Progenitor cell of endocrine pancreas (in vitro differentiated cells): ENCODE measurements at regions not wholly inside any gene's neighbourhood (a gene's known extent, or its start where the extent isn't known, plus 50 kb on each side); places are given as distances from the start of the nearest gene placed in this dataset.
"Not testable (repeated sequence)": the region's sequence is repeated elsewhere in the genome, so short reads cannot be mapped to it uniquely, and the experiment has no call there.

Experiments used
- DNase-seq: peaks from one replicate; pipeline ENCODE4 v3.0.0; 2021; ENCODE audit warnings: low spot score; ENCODE audit not compliant: unreplicated experiment
- H3K27ac Mint-ChIP-seq: 2 replicates; pipeline ENCODE4 v1.8.0; 2021; ENCODE audit warnings: mild to moderate bottlenecking, moderate library complexity, mixed read lengths
- H3K27me3 Mint-ChIP-seq: 2 replicates; pipeline ENCODE4 v1.8.0; 2021; ENCODE audit warnings: mixed read lengths
- H3K36me3 Mint-ChIP-seq: 2 replicates; pipeline ENCODE4 v1.8.0; 2022; ENCODE audit warnings: mixed read lengths; ENCODE audit not compliant: insufficient read depth
- H3K4me1 Mint-ChIP-seq: 2 replicates; pipeline ENCODE4 v1.8.0; 2021; ENCODE audit warnings: low read depth, mixed read lengths
- H3K4me3 Mint-ChIP-seq: 2 replicates; pipeline ENCODE4 v1.8.0; 2021; ENCODE audit warnings: low read depth, mild to moderate bottlenecking, moderate library complexity, mixed read lengths
- H3K9me3 Mint-ChIP-seq: 2 replicates; pipeline ENCODE4 v1.8.0; 2021; ENCODE audit warnings: low read depth, mixed read lengths
- CTCF ChIP-seq: fragments of 200-600 bp; sonication (generic); IDR thresholded peaks from one replicate; pipeline ENCODE4 v1.5.0; 2021; ENCODE audit warnings: antibody characterized with exemption, mild to moderate bottlenecking; ENCODE audit not compliant: unreplicated experiment

DNA sequence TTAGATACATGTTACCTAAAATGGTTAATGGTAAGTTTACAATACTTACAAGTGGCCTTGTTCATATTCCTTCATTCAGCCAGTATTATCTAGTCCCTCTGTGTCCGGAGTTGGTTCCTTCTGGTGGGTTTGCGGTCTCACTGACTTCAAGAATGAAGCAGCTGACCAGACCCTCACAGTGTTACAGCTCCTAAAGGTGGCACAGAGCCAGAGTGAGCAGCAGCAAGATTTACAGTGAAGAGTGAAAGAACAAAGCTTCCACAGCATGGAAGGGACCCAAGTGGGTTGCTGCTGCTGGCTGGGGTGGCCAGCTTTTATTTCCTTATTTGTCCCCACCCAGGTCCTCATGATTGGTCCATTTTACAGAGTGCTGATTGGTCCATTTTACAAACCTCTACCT lies 916.8 kb downstream of the MCTP2 start:
- Mint-ChIP-seq H3K9me3 (peaks cover 10% of the 10 kb centered on the region), H3K4me3 (no peak overlapping the region), H3K27ac (no peak overlapping the region), H3K36me3 (peaks cover 3% of the 10 kb centered on the region), H3K27me3 (no peaks in the 10 kb centered on the region), H3K4me1 (peaks cover 8% of the 10 kb centered on the region)
- no peak for TF ChIP-seq CTCF
- DNase-seq: no peak

- Mint-ChIP-seq H3K9me3 (peaks cover 19% of the 10 kb centered on the region), H3K27me3 (no peaks in the 10 kb centered on the region), H3K27ac (peak overlapping the region; percentile 47), H3K4me3 (no peak overlapping the region), H3K36me3 (peaks cover 6% of the 10 kb centered on the region), H3K4me1 (peaks cover 8% of the 10 kb centered on the region)
- no peak for TF ChIP-seq CTCF
- DNase-seq: no peak
Observed at GRCh38 chr15:95149036-95149435, 917.7 kb downstream of the MCTP2 start.

GRCh38 chr15:95149771-95150170 lies 918.4 kb downstream of the MCTP2 start:
- Mint-ChIP-seq H3K4me1 (peaks cover 8% of the 10 kb centered on the region), H3K27me3 (no peaks in the 10 kb centered on the region), H3K27ac (no peak overlapping the region), H3K9me3 (peaks cover 19% of the 10 kb centered on the region), H3K4me3 (no peak overlapping the region), H3K36me3 (peaks cover 6% of the 10 kb centered on the region)
- no peak for DNase-seq
- no peak for TF ChIP-seq CTCF

DNA sequence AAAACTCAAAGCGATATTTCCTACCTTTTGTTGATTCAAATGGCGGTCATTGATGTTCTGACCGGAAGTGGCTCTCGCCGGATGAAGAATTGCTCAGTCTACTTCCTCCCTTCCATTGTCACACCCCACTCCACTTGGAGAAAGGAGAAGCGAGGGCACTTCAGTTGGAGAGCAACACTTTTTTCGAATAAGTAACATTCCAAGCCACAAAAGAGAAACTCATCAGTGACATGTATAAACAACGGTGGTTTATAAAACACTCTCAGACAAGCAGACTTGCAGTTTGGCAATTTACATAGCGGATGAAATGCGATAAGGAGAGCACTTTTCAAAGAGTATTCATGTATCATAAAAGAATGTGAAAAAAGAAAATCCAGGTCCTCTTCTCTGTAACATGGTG lies 919.1 kb downstream of the MCTP2 start:
- no peak for DNase-seq
- Mint-ChIP-seq H3K4me3 (no peak overlapping the region), H3K4me1 (peaks cover 8% of the 10 kb centered on the region), H3K9me3 (peaks cover 22% of the 10 kb centered on the region), H3K27ac (no peak overlapping the region), H3K36me3 (peaks cover 8% of the 10 kb centered on the region), H3K27me3 (no peaks in the 10 kb centered on the region)
- TF ChIP-seq CTCF: no peak

- H3K27me3 Mint-ChIP-seq: no peaks in the 10 kb centered on the region
- H3K36me3 Mint-ChIP-seq: peaks cover 8% of the 10 kb centered on the region
Observed at GRCh38 chr15:95152741-95153140, 921.4 kb downstream of the MCTP2 start.

DNA sequence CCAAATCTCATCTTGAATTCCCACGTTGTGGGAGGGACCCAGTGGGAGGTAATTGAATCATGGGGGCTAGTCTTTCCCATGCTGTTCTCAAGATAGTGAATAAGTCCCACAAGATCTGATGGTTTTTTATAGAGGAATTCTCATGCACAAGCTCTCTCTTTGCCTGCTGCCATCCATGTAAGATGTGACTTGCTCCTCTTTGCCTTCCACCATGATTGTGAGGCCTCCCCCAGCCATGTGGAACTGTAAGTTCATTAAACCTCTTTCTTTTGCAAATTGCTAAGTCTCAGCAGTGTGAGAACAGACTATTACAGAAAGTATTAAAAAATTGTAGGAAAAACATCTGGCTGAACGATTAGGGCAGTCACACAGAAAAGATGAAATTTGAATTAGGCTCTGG lies 921.8 kb downstream of the MCTP2 start:
- H3K4me3 Mint-ChIP-seq, DNase-seq, H3K4me1 Mint-ChIP-seq, H3K36me3 Mint-ChIP-seq, H3K27ac Mint-ChIP-seq, H3K27me3 Mint-ChIP-seq: not testable (repeated sequence)
- peaks cover 32% of the 10 kb centered on the region for H3K9me3 Mint-ChIP-seq

More at GRCh38 chr15:95152741-95153140, 921.4 kb downstream of the MCTP2 start:
- no peak for TF ChIP-seq CTCF
- Mint-ChIP-seq H3K27ac (no peak overlapping the region), H3K9me3 (peaks cover 32% of the 10 kb centered on the region), H3K4me1 (peaks cover 8% of the 10 kb centered on the region), H3K4me3 (no peak overlapping the region)
- no peak for DNase-seq
